ENCODE measurements at regions not wholly inside any gene's neighbourhood (a gene's known extent, or its start where the extent isn't known, plus 50 kb on each side); places are given as distances from the start of the nearest gene placed in this dataset.
"Not testable (repeated sequence)": the region's sequence is repeated elsewhere in the genome, so short reads cannot be mapped to it uniquely, and the experiment has no call there.

GRCh38 chr6:18527836-18528743 lies 140.9 kb downstream of the RNF144B start:
- DNase-seq (ENCODE audit: low read depth), result peak; percentile 55

- DNase-seq (ENCODE audit: low read depth), result no peak
These were observed 143.1 kb downstream of the RNF144B start for GRCh38 chr6:18530201-18530600.

- no peak for DNase-seq (ENCODE audit: low read depth)
These were observed 145.0 kb downstream of the RNF144B start for GRCh38 chr6:18532139-18532538.

- no peak for DNase-seq (ENCODE audit: low read depth)
These were observed 146.6 kb downstream of the RNF144B start for GRCh38 chr6:18533793-18534192.

GRCh38 chr6:18536591-18537055 lies 149.5 kb downstream of the RNF144B start:
- DNase-seq (ENCODE audit: low read depth), result no peak

- DNase-seq (ENCODE audit: low read depth), result no peak
These were observed 151.2 kb downstream of the RNF144B start for GRCh38 chr6:18538315-18538714.

- DNase-seq (ENCODE audit: low read depth), result no peak
These were observed 155.9 kb downstream of the RNF144B start for GRCh38 chr6:18543051-18543450.

- not testable (repeated sequence) for DNase-seq (ENCODE audit: low read depth)
These were observed 158.0 kb downstream of the RNF144B start for GRCh38 chr6:18545142-18545541.

GRCh38 chr6:18545726-18546125 lies 158.6 kb downstream of the RNF144B start:
- no peak for DNase-seq (ENCODE audit: low read depth)

- DNase-seq (ENCODE audit: low read depth), result no peak
These were observed 163.0 kb downstream of the RNF144B start for GRCh38 chr6:18550119-18550518.

- DNase-seq (ENCODE audit: low read depth), result peak; percentile 56
These were observed 164.1 kb downstream of the RNF144B start for GRCh38 chr6:18551228-18551627.

GRCh38 chr6:18555750-18556149 lies 168.6 kb downstream of the RNF144B start:
- DNase-seq (ENCODE audit: low read depth), result no peak

- no peak for DNase-seq (ENCODE audit: low read depth)
These were observed 174.0 kb downstream of the RNF144B start for GRCh38 chr6:18561037-18561750.

- DNase-seq (ENCODE audit: low read depth), result no peak
These were observed 175.6 kb downstream of the RNF144B start for GRCh38 chr6:18562726-18563125.

GRCh38 chr6:18564775-18565174 lies 177.6 kb downstream of the RNF144B start:
- DNase-seq (ENCODE audit: low read depth), result no peak

GRCh38 chr6:18565231-18565630 lies 178.1 kb downstream of the RNF144B start:
- no peak for DNase-seq (ENCODE audit: low read depth)

- no peak for DNase-seq (ENCODE audit: low read depth)
These were observed 180.2 kb downstream of the RNF144B start for GRCh38 chr6:18567380-18567779.

- DNase-seq (ENCODE audit: low read depth), result no peak
These were observed 190.3 kb downstream of the RNF144B start for GRCh38 chr6:18577491-18577890.

- DNase-seq (ENCODE audit: low read depth), result no peak
These were observed 192.0 kb downstream of the RNF144B start for GRCh38 chr6:18579166-18579565.

GRCh38 chr6:18579869-18580268 lies 192.7 kb downstream of the RNF144B start:
- DNase-seq (ENCODE audit: low read depth), result no peak

GRCh38 chr6:18584372-18584771 lies 197.2 kb downstream of the RNF144B start:
- no peak for DNase-seq (ENCODE audit: low read depth)

GRCh38 chr6:18585032-18585573 lies 198.0 kb downstream of the RNF144B start:
- peak; percentile 69 for DNase-seq (ENCODE audit: low read depth)

- DNase-seq (ENCODE audit: low read depth), result no peak
These were observed 199.0 kb downstream of the RNF144B start for GRCh38 chr6:18586133-18586532.

Data from ELR (cell line).